ENCODE measurements at regions not wholly inside any gene's neighbourhood (a gene's known extent, or its start where the extent isn't known, plus 50 kb on each side); places are given as distances from the start of the nearest gene placed in this dataset.

DNA sequence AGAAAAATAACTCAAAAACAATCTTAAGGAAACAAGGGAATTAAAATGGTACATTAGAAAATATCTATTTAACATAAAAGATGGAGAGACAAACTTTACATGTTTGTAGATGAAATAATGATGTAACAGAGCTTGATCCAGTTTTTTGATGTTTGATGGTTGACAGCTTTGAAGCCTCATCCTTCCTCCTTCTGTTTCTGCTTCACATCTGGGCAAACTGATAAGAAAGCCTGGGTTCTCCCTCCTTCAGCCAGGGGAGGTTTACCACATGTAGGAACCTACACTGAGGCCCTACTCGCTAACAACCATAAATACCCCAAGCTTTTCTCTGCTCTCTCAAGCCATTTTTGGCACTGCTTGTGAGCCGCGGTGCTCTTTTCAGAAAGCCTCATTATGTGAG, 82.8 kb upstream of the ZNF32 start:
- in situ Hi-C loops (cut with HindIII; ENCODE audit: low pct_ligation_motif_present, low sequenced_read_pairs) = no loop called here
- Histone ChIP-seq H3K36me3 (replicated peaks) (no peaks in the 10 kb centered on the region), H3K27ac (no peak overlapping the region), H3K4me3 (ENCODE audit: low read depth, low read length) (no peak overlapping the region), H3K27me3 (replicated peaks) (no peaks in the 10 kb centered on the region)
- DNase-seq = no peak
- TF ChIP-seq CTCF (IDR thresholded peaks at IDR 0.05; ENCODE audit: low read depth, low read length, missing control alignments) = no peak

- no peak for TF ChIP-seq CTCF (IDR thresholded peaks at IDR 0.05; ENCODE audit: low read depth, low read length, missing control alignments)
- no peak overlapping the region for H3K27ac ChIP-seq
- H3K36me3 ChIP-seq (replicated peaks) = no peaks in the 10 kb centered on the region
- no peaks in the 10 kb centered on the region for H3K27me3 ChIP-seq (replicated peaks)
- in situ Hi-C loops (cut with HindIII; ENCODE audit: low pct_ligation_motif_present, low sequenced_read_pairs) = no loop called here
- DNase-seq = no peak
- H3K4me3 ChIP-seq (ENCODE audit: low read depth, low read length) = no peak overlapping the region
These were observed 79.7 kb upstream of the ZNF32 start for GRCh38 chr10:43728425-43728824.

- no peak for DNase-seq
- TF ChIP-seq CTCF (IDR thresholded peaks at IDR 0.05; ENCODE audit: low read depth, low read length, missing control alignments) = no peak
- no peak overlapping the region for H3K4me3 ChIP-seq (ENCODE audit: low read depth, low read length)
- H3K27me3 ChIP-seq (replicated peaks) = no peaks in the 10 kb centered on the region
- no peak overlapping the region for H3K27ac ChIP-seq
- H3K36me3 ChIP-seq (replicated peaks) = no peaks in the 10 kb centered on the region
- in situ Hi-C loops (cut with HindIII; ENCODE audit: low pct_ligation_motif_present, low sequenced_read_pairs) = no loop called here
These were observed 79.3 kb upstream of the ZNF32 start for GRCh38 chr10:43727935-43728334.

DNA sequence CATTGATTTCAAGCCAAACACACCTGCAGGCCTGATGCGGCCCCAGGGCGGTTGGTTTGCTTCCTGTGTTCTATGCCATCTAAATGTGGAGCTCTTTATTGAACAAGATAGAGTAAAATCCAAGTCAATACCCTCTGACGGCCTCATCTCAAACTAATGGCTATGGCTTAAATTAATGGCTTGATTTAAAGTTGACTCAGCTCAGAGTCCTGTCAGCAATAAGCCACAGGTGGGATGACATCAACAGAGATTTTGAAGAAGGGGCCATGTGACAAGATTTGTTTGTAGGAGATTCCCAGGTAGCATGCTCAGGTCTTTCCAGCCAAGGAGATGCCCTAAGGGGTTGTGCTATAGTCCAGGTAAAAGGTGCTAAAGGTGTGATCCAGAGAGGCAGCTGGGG, 66.7 kb upstream of the ZNF32 start:
- H3K4me3 ChIP-seq (ENCODE audit: low read depth, low read length) = no peak overlapping the region
- no peak for TF ChIP-seq CTCF (IDR thresholded peaks at IDR 0.05; ENCODE audit: low read depth, low read length, missing control alignments)
- in situ Hi-C loops (cut with HindIII; ENCODE audit: low pct_ligation_motif_present, low sequenced_read_pairs) = no loop called here
- no peak overlapping the region for H3K27ac ChIP-seq
- H3K36me3 ChIP-seq (replicated peaks) = no peaks in the 10 kb centered on the region
- no peak for DNase-seq
- no peaks in the 10 kb centered on the region for H3K27me3 ChIP-seq (replicated peaks)

- TF ChIP-seq CTCF (IDR thresholded peaks at IDR 0.05; ENCODE audit: low read depth, low read length, missing control alignments) = no peak
- H3K4me3 ChIP-seq (ENCODE audit: low read depth, low read length) = no peak overlapping the region
- DNase-seq = no peak
- H3K27ac ChIP-seq = no peak overlapping the region
- H3K36me3 ChIP-seq (replicated peaks) = no peaks in the 10 kb centered on the region
- in situ Hi-C loops (cut with HindIII; ENCODE audit: low pct_ligation_motif_present, low sequenced_read_pairs) = no loop called here
- no peaks in the 10 kb centered on the region for H3K27me3 ChIP-seq (replicated peaks)
These were observed 64.3 kb upstream of the ZNF32 start for GRCh38 chr10:43712821-43713584.

All from brain microvascular endothelial cell (primary cell).